ENCODE measurements at regions not wholly inside any gene's neighbourhood (a gene's known extent, or its start where the extent isn't known, plus 50 kb on each side); places are given as distances from the start of the nearest gene placed in this dataset.

DNA sequence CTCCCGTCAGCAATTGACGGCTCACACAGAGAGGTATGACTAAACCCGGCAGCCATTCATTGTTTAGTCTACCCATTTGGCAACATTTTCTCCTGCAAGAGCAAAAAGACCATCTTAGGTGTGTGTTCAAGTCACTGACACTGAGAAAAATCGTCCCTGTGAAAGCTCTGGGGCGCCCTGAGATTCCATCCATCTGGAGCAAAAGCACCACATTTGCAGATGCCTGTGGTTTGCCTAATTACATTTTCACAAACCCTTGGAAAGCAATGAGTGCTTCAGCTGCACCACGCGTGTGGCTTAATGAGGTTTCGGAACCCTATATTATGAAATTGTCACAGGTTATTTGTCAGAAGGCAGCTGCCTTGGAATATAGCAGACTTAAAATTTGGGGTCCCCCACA is 110.7 kb upstream of the PTPRM start:
- Histone ChIP-seq H3K4me3 (replicated peaks in 1 of 3; ENCODE audit: insufficient read depth in 1 of 3, low read depth in 1 of 3, low read length in 3 of 3) (no peak overlapping the region), H2AFZ (ENCODE audit: low read depth, low read length) (no peak overlapping the region), H3K9ac (replicated peaks; ENCODE audit: extremely low read depth, insufficient read depth, low read length) (no peak overlapping the region), H3K9me3 (replicated peaks; ENCODE audit: control insufficient read depth, insufficient read depth, low read length) (no peaks in the 10 kb centered on the region), H3K79me2 (ENCODE audit: control insufficient read depth, insufficient read depth, low read length) (no peaks in the 10 kb centered on the region), H3K4me2 (ENCODE audit: insufficient read depth, low read length) (no peak overlapping the region), H3K27ac (ENCODE audit: insufficient read depth, low read depth, low read length) (no peak overlapping the region), H3K4me1 (ENCODE audit: control insufficient read depth, extremely low read depth, insufficient read depth, low read length) (no peaks in the 10 kb centered on the region), H3K9me1 (replicated peaks; ENCODE audit: control insufficient read depth, extremely low read depth, insufficient read depth, low read length) (no peaks in the 10 kb centered on the region), H4K20me1 (replicated peaks; ENCODE audit: control insufficient read depth, extremely low read depth, insufficient read depth, low read length) (no peaks in the 10 kb centered on the region), H3K27me3 (ENCODE audit: control insufficient read depth in 2 of 2, insufficient read depth in 2 of 2, low read length in 2 of 2) (peaks cover 0 to 6% of the 10 kb centered on the region in 2 experiments), H3K36me3 (ENCODE audit: control insufficient read depth in 2 of 2, extremely low read depth in 1 of 2, insufficient read depth in 2 of 2, low read length in 2 of 2) (no peaks in the 10 kb centered on the region)
- TF ChIP-seq JUN (IDR thresholded peaks at IDR 0.05; ENCODE audit: borderline replicate concordance, insufficient read depth, insufficient read length, low read depth): no peak
- TF ChIP-seq FOS (IDR thresholded peaks at IDR 0.05; ENCODE audit: borderline replicate concordance, insufficient read depth, low read length): no peak
- TF ChIP-seq, protein P1, sequence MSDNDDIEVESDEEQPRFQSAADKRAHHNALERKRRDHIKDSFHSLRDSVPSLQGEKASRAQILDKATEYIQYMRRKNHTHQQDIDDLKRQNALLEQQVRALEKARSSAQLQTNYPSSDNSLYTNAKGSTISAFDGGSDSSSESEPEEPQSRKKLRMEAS (IDR thresholded peaks at IDR 0.05; ENCODE audit: insufficient read depth, insufficient read length): no peak
- no peak for TF ChIP-seq GATA2 (IDR thresholded peaks at IDR 0.05; ENCODE audit: insufficient read depth, insufficient read length, low read depth, low read length)
- no peak for TF ChIP-seq POLR2AphosphoS5 (IDR thresholded peaks at IDR 0.05; ENCODE audit: insufficient read depth, low read depth, low read length)
- TF ChIP-seq, protein P2, sequence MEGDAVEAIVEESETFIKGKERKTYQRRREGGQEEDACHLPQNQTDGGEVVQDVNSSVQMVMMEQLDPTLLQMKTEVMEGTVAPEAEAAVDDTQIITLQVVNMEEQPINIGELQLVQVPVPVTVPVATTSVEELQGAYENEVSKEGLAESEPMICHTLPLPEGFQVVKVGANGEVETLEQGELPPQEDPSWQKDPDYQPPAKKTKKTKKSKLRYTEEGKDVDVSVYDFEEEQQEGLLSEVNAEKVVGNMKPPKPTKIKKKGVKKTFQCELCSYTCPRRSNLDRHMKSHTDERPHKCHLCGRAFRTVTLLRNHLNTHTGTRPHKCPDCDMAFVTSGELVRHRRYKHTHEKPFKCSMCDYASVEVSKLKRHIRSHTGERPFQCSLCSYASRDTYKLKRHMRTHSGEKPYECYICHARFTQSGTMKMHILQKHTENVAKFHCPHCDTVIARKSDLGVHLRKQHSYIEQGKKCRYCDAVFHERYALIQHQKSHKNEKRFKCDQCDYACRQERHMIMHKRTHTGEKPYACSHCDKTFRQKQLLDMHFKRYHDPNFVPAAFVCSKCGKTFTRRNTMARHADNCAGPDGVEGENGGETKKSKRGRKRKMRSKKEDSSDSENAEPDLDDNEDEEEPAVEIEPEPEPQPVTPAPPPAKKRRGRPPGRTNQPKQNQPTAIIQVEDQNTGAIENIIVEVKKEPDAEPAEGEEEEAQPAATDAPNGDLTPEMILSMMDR (IDR thresholded peaks at IDR 0.05; ENCODE audit: extremely low read depth in 1 of 2, insufficient read depth in 1 of 2, low read depth in 1 of 2, low read length in 2 of 2): no peak
- TF ChIP-seq EZH2 (IDR thresholded peaks at IDR 0.05; ENCODE audit: borderline replicate concordance, low read depth, low read length, severe bottlenecking): no peak
- TF ChIP-seq MYC (IDR thresholded peaks at IDR 0.05; ENCODE audit: low read depth, low read length): no peak
- no peak for TF ChIP-seq POLR2A (IDR thresholded peaks at IDR 0.05; ENCODE audit: low read depth, low read length)
- ChIA-PET POLR2A (no interaction called here), CTCF (interaction anchor here (2.1 to 4.5 kb wide), 2 partner anchors 111 to 184 kb away, joined by 11 to 26 read pairs; partner anchors contain the start of gene PTPRM)
- FAIRE-seq (no peak), DNase-seq (ENCODE audit: low read depth, low spot score) (no peak)
- intact Hi-C loops (cut with micrococcal nuclease): no loop called here
- no TSS peak for BruUV-seq (replicated peaks)
- dilution Hi-C loops (cut with MboI; ENCODE audit: extremely low pct_ligation_motif_present, low sequenced_read_pairs): no loop called here

Data from endothelial cell of umbilical vein (primary cell).